H1 (cell line): ENCODE measurements at regions not wholly inside any gene's neighbourhood (a gene's known extent, or its start where the extent isn't known, plus 50 kb on each side); places are given as distances from the start of the nearest gene placed in this dataset.

Source experiments
- ATF2 ChIP-seq: IDR thresholded peaks from 2 replicates; pipeline ENCODE4 v1.6.1; 2012; ENCODE audit warnings: low read length, inconsistent platforms
- CTBP2 ChIP-seq: IDR thresholded peaks from 2 replicates; pipeline ENCODE4 v1.7.0; 2011; ENCODE audit warnings: borderline replicate concordance, mild to moderate bottlenecking, moderate library complexity, mixed read lengths, low read length; ENCODE audit not compliant: insufficient read depth, insufficient read length

GRCh38 chr6:101001012-101001411 is 119.9 kb upstream of the ASCC3 start (continued):
- no peak for TF ChIP-seq ATF2
- TF ChIP-seq CTBP2: no peak
